Fibroblast of skin of back (primary cell): ENCODE measurements at regions not wholly inside any gene's neighbourhood (a gene's known extent, or its start where the extent isn't known, plus 50 kb on each side); places are given as distances from the start of the nearest gene placed in this dataset.
"Not testable (repeated sequence)": the region's sequence is repeated elsewhere in the genome, so short reads cannot be mapped to it uniquely, and the experiment has no call there.

ENCODE experiments used
- DNase-seq: peaks from one replicate; pipeline ENCODE4 v3.0.0-alpha.2; 2013

DNA sequence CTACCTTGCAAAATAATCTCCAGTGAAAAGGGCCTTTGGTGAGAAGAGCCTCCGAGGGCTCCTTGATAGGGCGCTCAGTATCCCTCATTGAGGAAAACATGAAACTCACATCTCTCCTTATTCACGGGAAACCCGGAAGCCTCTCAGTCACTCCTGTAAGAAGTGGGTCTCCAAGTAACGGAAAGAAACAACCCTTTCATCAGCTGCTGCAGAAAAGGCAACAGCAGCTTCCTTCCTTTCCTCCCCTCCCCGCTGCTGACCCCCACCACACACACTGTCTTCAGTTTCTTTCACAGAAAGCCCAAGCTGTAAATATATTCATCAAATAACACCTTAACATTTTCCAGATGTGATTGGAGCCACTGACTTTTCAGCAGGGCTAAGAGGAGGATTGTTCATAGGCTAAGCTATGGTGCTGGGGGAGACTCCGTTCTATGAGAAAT is 81.4 kb downstream of the C9orf152 start:
- DNase-seq = no peak

DNA sequence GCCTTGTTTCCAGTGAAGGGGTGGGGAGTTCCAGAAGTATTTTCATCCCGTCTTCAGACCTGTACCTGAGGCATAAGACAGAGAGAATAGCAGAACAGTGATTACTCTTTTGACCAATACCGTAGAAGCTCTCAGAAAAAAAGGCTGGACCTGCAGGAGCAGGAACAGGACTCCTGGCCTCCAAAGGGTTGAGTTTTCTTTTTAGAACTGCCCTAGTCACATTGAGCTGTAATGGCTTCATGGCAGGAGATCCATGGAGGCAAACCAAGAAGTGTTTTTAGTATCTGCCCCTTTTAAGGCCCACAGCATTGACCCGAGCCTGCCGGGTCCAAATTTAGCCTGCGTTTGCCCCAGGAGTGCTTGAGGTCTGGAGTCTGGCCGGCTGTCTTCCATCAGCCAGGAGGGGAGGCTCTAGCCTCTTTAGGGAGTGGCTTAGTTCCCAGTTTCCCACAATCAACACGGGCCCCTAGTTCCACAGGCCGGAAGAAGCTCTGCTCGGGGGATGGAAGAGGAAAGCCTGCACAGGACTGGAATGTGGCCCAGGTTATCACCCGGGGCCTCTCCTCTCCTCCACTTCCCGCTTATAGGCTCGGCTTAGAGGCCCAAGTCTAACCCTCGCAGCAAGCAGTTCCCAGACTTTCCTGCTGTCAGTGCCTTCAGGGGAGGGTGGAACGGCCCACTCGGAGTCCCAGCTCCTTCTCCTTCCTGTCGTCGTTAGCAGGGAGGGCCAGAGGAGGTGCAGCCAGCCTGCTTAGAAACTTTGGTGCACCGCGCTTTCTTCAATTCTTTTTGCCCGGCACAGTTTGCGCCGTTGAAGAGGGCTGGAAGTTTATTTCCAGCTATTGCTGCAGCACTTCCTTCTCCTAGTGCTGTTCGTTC is 80.7 kb downstream of the C9orf152 start:
- DNase-seq = peak; percentile 68

DNA sequence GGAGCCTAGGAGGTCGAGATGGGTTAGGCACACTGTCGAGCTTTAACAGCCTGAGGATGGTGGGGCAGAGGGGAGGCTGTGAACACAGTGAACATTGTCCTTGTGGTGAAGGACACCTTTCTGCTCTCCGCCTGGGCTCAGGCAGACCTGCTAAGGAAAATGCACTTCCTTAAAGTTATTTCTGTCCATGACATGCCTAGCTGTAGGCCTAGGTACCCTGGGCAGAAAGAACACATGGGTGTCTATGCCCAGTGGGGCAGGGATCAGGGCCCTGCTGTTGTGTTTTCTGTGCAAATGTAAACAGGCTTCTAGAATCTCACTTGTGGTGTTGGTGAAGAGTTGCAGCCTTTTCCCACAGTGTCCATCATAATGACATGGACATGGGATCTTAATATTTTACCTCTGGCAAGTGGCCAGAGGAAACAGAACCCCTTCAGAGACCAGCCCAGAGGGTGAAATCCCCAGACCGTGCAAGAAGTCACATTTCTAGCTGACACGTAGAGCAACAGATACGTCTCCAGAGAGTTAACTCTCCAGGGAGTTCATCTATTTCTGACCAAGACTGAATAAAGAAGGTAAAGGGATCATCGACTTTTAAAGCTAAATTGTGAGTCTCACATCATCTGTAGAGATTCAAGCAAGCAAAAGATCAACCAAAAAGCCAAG is 79.2 kb downstream of the C9orf152 start:
- peak; percentile 39 for DNase-seq

DNA sequence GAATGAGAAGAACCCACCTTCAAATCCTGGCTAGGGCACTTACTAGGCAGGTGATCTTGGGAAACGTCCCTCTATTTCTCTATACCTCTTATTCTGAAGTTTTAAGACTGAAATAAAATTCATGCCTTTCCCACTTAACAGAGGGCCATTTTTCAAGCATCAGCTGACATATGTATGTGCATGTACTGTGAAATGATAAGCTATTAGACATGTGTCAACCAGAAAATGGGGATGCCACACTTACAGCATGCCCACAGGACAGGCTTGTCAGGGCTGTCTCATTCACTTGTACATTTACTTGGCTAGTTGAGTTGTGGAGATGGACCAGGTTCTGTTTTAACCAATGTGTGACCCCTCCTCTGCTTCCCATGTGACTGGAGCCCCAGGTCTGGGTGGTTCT is 78.5 kb downstream of the C9orf152 start:
- DNase-seq = no peak

DNA sequence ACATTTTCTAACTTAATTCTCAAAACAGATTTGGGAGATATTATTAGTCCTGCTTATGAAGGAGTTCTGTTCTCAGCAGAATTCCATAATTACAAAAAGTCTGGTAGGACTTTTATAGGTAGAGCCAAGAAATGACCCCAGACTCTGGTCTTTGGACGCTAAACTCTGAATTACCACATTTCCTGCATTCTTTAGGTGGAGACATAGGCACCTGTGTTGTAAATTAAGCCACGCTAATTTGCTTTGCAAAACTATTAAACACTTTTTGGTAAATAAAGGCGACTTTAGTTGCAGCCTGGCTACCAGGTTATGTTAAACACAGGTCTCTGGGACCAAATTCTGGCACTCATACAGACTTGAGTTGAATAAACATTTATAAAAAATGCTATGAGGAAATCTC is 77.7 kb downstream of the C9orf152 start:
- DNase-seq = no peak

DNA sequence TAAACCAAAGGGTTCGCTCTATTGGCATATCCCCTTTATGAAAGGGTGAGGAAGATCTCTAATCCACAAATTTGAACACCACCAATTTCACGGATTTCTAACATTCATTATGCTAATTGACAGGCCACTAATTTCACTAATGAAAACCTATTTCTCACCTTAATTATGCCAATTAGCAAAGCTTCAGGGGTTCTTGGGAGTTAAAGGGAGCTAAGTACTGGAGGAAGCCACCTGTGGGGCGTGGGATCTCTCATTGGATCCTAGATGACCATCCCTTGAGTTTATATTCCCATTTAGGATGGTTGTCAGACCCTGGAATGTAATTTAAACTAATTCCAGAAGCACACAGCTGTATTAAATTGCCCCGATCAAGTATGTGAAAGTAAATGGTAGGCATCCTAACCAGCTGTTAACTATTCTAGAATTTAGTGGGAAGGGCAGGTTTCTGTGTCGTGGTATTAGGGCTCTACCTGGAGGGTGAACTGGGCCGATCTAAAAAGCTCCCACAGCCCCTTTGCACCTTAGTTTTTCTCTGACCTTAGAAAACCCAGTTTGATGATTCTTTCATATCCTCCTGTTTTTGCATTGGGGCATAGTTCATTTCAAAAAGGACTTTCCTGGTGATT is 77.1 kb downstream of the C9orf152 start:
- no peak for DNase-seq

DNA sequence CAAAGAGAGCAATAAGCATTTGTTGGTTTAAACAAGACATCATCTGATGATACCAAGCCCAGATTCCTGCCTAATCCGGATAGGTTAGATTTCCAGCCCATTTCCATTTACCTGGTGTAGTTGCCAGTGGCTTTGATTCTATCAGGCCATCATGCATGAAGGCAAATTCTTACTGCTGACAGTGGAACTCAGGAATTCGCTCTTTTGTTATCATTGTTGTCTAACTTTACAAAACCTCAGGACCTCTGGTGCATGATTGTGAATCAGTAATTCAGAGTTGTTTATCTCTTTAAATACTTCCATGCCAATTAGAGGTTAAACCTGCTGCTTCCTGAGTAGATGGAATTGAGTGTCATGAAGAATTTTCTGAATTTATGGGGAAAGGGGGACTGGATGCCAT is 76.5 kb downstream of the C9orf152 start:
- DNase-seq = peak; percentile 46

DNA sequence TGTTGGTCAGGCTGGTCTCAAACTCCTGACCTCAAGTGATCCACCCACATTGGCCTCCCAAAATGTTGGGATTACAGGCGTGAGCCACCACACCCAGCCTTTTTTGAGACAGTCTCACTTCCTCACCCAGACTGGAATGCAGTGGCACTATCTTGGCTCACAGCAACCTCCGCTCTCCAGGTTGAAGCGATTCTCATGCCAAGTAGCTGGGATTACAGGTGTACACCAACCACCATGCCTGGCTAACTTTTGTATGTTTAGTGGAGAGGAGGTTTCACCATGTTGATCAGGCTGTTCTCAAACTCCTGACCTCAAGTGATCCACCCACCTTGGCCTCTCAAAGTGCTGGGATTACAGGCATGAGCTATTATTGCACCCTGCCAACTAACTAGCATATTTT is 75.4 kb downstream of the C9orf152 start:
- DNase-seq = not testable (repeated sequence)

DNA sequence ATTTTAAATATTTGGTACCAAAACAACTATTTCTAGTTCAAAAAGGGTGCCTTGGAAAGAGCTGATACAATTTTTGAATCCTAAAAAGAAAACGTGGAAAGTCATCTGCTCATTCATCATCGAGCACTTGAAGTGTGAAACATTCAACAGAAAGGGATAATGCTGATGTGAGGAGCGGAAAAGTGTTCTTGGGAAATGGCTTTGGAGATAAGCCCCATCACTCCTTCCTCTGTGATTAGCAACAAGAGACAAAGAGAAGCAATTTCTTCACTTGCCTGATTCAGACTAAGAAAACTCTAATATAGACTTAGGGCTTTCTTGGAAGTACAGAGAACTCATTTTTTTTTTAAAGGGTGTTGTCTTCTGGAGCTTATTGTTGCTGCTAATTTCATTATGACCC is 74.9 kb downstream of the C9orf152 start:
- DNase-seq = no peak

DNA sequence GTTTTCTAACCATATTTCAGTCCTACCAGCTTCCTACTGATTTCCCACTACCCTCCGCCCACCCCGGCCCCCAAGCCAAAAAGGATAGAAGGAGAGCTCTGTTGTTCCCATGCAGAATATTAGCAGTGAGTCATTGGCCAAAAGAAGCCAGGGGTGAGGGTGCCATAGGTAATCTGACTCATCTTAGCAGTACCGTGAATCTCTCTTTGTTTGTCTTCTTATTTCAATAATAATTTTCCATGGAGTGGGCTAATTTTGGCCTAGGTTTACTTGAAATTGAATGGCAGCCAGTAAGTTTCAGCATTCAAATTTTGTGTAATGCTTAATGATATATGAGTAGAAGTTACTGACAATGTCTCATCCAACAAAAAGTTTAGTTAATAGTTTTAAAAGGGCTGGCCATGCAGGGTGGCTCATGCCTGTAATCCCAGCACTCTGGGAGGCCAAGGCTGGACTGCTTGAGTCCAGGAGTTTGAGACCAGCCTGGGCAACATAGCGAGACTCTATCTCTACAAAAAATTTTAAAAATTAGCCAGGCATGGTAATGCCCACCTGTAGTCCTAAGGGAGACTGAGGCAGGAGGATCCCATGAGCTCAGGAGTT is 74.2 kb downstream of the C9orf152 start:
- DNase-seq = peak; percentile 43

DNA sequence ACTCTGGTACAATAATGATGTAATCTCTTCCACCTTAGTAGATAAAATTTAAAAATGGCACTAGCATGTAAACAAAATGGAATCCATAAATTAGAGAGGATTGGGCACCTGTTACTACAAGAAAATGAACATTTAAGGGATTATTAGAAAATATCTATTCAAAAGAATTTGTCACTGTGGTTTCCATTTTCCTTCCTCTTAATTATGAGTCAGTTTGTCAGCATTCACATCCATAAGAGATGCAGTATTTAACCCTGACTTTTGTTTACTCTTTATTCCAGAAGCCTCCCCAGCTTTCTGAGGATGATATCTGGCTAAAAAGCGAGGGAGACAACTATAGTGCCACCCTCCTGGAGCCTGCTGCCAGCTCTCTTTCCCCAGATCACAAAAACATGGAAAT is 72.1 kb downstream of the C9orf152 start:
- peak; percentile 53 for DNase-seq

DNA sequence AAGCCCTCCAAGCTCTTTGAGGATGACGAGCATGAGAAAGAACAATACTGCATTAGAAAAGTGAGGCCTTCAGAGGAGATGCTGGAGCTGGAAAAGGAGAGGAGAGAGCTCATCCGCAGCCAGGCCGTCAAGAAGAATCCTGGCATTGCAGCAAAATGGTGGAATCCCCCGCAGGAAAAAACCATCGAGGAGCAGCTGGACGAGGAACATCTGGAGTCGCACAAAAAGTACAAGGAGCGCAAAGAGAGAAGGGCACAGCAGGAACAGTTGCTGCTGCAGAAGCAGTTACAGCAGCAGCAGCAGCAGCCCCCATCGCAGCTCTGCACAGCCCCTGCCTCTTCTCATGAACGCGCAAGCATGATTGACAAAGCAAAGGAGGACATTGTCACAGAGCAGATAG is 71.2 kb downstream of the C9orf152 start:
- no peak for DNase-seq

DNA sequence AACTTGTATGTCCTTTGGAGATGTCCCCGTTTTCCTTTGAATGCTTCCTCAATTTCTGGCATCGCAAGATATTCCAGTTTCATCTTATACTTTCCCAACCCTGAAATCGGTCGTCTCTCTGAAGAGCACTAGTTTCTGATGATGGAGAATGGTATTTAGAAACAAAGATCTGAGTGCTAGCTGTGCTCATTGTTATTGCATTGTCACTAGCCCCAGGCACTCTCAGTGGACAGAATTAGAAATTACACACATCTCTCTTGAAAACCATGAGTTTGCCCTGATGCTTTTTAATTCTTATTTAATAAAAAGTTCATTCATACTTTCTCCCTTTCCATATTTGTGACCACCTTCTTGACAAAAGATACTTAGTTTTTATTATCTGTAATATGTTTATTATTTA is 67.7 kb downstream of the C9orf152 start:
- DNase-seq = no peak

DNA sequence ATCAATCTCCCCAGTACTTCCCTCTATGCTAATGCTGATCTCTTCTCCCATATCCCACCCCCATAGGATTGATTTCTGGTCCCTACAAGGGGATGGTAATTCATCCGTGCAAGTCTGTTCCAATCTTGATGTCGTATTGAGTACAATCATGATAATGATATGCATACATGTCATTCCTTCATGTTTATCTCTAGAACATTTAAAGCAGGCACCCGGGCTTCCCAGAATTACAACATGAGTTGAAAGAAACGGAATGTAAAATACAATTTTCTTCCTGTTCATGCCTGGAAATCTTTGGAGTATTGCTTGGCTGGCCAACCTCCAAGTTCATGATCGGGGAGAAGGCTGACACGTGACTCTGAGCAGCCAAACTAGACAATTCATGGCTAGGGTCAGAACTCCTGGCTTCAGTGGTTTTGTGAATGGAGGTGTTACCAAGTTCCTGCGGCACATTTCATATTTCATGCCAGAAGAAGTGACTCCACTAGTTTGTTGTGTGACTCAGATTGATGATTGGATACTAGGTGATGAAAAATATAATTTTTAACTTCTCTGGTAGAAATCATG is 66.6 kb downstream of the C9orf152 start:
- DNase-seq = peak; percentile 98

DNA sequence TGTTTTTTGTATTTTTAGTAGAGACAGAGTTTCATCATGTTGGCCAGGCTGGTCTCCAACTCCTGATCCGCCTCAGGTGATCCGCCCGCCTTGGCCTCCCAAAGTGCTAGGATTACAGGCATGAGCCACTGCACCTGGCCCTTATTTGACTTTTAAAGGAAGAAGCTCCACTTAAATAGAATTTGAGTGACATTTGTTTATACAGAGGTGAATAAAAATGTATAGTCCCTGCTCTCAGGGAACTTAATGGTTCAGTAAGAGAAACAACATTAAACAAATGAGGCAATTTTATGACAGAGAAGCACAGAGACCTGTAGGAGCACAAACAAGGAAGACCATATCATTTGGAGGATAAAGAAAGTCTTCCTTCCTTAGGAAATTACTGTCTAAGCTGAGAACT is 65.7 kb downstream of the C9orf152 start:
- DNase-seq = no peak

DNA sequence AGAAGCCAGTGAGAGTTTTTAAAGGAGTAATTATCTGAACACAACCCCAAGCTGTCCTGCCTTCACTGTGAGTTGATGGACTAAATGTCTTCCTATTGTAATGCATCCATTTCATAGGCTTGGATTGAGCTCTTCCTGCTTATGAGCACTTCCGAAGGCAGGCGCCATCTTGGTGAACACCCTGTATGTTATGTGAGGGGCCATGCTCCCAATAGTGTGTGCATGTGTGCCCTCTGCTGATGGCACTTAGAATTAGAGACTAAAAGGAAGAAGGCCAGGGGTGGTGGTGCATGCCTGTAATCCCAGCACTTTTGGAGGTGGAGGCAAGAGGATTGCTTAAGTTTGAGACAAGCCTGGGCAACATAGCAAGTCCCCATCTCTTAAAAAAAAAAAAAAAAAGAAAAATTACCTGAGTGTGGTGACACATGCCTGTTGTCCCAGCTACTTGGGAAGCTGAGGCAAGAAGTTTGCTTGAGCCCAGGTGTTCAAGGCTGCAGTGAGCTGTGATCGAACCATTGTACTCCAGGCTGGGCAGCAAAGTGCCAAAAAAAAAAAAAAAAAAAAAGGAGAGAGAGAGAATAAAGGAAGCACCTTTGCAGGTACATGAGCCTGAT is 65.0 kb downstream of the C9orf152 start:
- no peak for DNase-seq

DNA sequence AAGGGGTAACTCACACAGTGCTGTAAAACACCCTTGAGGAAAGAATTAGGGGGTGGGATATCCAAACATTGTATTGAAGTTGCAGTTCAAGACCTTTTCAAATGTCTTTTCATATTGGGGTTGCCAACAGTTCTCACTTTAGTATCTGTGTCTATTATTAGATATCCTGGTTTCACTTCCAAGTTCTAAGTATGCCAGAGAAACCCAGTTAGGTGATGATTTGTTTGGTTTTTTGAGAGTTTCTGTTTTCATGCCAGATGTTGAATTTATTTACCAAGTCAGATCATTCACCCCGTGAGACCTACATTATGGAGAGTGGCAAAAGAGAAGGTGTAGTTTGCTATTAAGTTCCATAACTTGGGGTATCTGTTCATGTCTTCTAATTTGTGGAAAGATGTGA is 64.5 kb downstream of the C9orf152 start:
- DNase-seq = no peak

DNA sequence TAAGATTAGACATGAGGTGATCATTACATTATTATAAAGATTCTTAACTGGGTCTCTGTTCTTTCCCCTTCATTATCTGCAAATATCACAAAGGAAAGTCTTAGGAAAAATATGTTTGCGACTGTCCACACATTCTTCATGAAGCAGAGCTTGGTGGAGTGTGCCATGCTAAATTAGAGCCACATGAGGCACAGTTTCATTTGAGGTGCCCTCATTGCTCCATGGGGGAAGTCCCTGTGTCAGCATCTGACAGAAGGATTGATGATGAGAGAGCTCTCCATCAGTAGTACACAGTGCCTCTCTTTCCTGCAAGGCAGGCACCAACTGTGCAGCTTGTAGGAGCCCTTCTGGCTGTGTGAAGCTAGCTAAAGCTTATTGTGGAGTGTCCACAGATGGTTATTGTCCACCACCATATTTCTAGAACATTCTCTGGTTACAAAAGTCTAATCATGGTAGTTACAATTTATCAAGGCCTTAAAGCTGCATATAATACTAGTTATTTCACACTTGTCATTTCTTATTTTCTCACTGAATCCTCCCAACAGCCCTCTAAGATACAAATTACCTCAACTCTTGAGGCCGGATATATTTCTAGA is 63.9 kb downstream of the C9orf152 start:
- no peak for DNase-seq

DNA sequence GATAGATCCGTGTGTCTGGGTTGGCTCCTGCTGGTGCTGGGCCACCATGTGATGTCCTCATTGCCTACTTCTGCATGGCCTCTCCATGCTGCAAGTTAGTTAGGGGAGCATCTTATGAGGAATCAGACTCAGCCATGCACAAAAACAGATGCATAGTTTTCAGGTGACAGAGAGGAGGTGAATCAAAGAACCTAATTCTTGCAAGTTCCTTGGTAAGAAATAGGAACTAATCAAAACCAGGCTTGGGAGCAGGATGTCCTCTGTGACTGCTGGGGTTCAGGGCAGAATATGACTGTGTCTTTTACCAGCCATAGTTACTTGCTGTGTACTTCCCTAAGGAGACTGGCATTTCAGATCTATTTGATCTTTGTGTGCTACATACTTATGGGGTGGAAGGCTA is 61.6 kb downstream of the C9orf152 start:
- DNase-seq = peak; percentile 35

DNA sequence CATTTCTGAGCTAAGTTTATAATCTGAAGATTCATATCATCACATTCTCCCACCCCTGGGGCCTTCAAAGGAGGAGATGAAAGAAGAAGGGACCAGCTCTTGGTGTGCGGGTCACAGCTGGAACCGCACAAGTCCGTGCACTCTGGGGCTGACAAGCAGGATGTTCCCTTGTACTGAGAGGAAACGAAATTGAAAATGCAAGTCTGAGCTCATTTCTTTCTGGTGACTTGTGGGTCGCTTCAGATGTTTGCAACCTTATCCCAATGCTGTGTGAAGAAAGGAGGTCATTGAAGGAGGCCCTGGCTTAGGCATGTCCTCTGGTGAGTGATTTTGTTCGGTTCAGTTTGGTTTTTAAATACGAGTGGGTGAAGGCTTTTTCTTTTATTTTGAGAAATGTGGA is 59.6 kb downstream of the C9orf152 start:
- peak; percentile 50 for DNase-seq

DNA sequence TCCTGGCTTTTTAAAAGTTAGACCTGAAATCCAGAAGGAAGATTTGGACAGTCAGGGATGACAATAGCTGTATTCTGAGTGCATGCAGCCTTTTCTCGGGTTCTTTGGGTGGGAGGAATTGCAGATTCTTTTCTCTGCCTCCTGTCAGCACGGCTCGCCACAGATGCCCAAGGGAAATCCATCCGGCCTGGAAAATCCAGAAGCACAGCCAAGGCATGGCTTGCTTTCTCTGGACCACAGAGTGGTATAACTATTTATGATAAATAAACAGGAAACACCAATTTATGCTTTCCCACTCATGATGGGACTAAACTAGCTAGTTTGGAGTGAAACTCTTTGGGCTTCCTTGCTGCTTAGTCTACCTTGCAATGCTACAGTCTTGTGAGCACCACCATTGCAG is 59.1 kb downstream of the C9orf152 start:
- peak; percentile 84 for DNase-seq
